ENCODE measurements at regions not wholly inside any gene's neighbourhood (a gene's known extent, or its start where the extent isn't known, plus 50 kb on each side); places are given as distances from the start of the nearest gene placed in this dataset.
"Not testable (repeated sequence)": the region's sequence is repeated elsewhere in the genome, so short reads cannot be mapped to it uniquely, and the experiment has no call there.

GRCh38 chr2:125796784-125797183 is 859.2 kb upstream of the GYPC start:
- intact Hi-C loops (cut with DNase I): no loop called here
- TF ChIP-seq POLR2A (IDR thresholded peaks at IDR 0.05) (no peak), CTCF (IDR thresholded peaks at IDR 0.05) (no peak)
- H3K9me3 ChIP-seq: no peaks in the 10 kb centered on the region
- DNase-seq (no peak), ATAC-seq (no peak)
- no peak overlapping the region for H3K4me3 ChIP-seq
- H3K4me1 ChIP-seq: no peaks in the 10 kb centered on the region
- 75% methylated on average over 1 of the region's 1 CpG for WGBS (ENCODE audit: insufficient coverage, low coverage, low lambda C conversion rate, missing lambda C conversion rate)
- no peaks in the 10 kb centered on the region for H3K36me3 ChIP-seq
- H3K27ac ChIP-seq: no peak overlapping the region
- H3K27me3 ChIP-seq: no peaks in the 10 kb centered on the region

- no peak for TF ChIP-seq POLR2A (IDR thresholded peaks at IDR 0.05)
- no peak for TF ChIP-seq CTCF (IDR thresholded peaks at IDR 0.05)
- ATAC-seq (no peak), DNase-seq (no peak)
- 39% methylated on average over 4 of the region's 4 CpGs for WGBS (ENCODE audit: insufficient coverage, low coverage, low lambda C conversion rate, missing lambda C conversion rate)
- Histone ChIP-seq H3K4me1 (no peaks in the 10 kb centered on the region), H3K36me3 (no peaks in the 10 kb centered on the region), H3K9me3 (no peaks in the 10 kb centered on the region), H3K4me3 (no peak overlapping the region), H3K27me3 (no peaks in the 10 kb centered on the region), H3K27ac (no peak overlapping the region)
- intact Hi-C loops (cut with DNase I): no loop called here
Observed at GRCh38 chr2:125797192-125797591, 858.8 kb upstream of the GYPC start.

- intact Hi-C loops (cut with DNase I): no loop called here
- Histone ChIP-seq H3K27me3 (no peaks in the 10 kb centered on the region), H3K27ac (no peak overlapping the region), H3K9me3 (no peaks in the 10 kb centered on the region), H3K4me3 (no peak overlapping the region), H3K36me3 (no peaks in the 10 kb centered on the region), H3K4me1 (no peaks in the 10 kb centered on the region)
- 45% methylated on average over 5 of the region's 5 CpGs for WGBS (ENCODE audit: insufficient coverage, low coverage, low lambda C conversion rate, missing lambda C conversion rate)
- TF ChIP-seq POLR2A (IDR thresholded peaks at IDR 0.05) (no peak), CTCF (IDR thresholded peaks at IDR 0.05) (no peak)
- DNase-seq (no peak), ATAC-seq (no peak)
Observed at GRCh38 chr2:125822746-125823145, 833.2 kb upstream of the GYPC start.

GRCh38 chr2:125825781-125826180 is 830.2 kb upstream of the GYPC start:
- 69% methylated on average over 3 of the region's 9 CpGs for WGBS (ENCODE audit: insufficient coverage, low coverage, low lambda C conversion rate, missing lambda C conversion rate)
- intact Hi-C loops (cut with DNase I); H3K4me3 ChIP-seq; H3K36me3 ChIP-seq; ATAC-seq; H3K27me3 ChIP-seq; H3K4me1 ChIP-seq; DNase-seq; H3K27ac ChIP-seq; H3K9me3 ChIP-seq: not testable (repeated sequence)

- Histone ChIP-seq H3K4me3 (no peak overlapping the region), H3K4me1 (no peaks in the 10 kb centered on the region), H3K36me3 (no peaks in the 10 kb centered on the region), H3K9me3 (peaks cover 0 to 4% (median 0%) of the 10 kb centered on the region in 4 donors), H3K27me3 (no peaks in the 10 kb centered on the region), H3K27ac (no peak overlapping the region)
- ATAC-seq: no peak
- DNase-seq: no peak
- no peak for TF ChIP-seq POLR2A (IDR thresholded peaks at IDR 0.05)
- no peak for TF ChIP-seq CTCF (IDR thresholded peaks at IDR 0.05)
- 34% methylated on average over 3 of the region's 3 CpGs for WGBS (ENCODE audit: insufficient coverage, low coverage, low lambda C conversion rate, missing lambda C conversion rate)
- intact Hi-C loops (cut with DNase I): no loop called here
Observed at GRCh38 chr2:125837128-125837527, 818.8 kb upstream of the GYPC start.

Data from right lobe of liver (tissue), 6 donors.